NOMO-1 (cell line): ENCODE measurements at regions not wholly inside any gene's neighbourhood (a gene's known extent, or its start where the extent isn't known, plus 50 kb on each side); places are given as distances from the start of the nearest gene placed in this dataset.

Experiments
- DNase-seq, 2 experiments: peaks; one replicate each; lab custom pipeline; 2025; ENCODE audit not compliant: unreplicated experiment in 2 of 2; lab: John Stamatoyannopoulos, UW

GRCh38 chr13:40069173-40070044 is 413.9 kb downstream of the COG6 start:
- peak; percentile 3 to 40 for DNase-seq

GRCh38 chr13:40070357-40070756 is 414.9 kb downstream of the COG6 start:
- no peak for DNase-seq

GRCh38 chr13:40072663-40073120 is 417.2 kb downstream of the COG6 start:
- DNase-seq = no peak

- no peak for DNase-seq
These were observed 418.9 kb downstream of the COG6 start for GRCh38 chr13:40074338-40074737.

GRCh38 chr13:40075281-40075680 is 419.8 kb downstream of the COG6 start:
- no peak for DNase-seq

GRCh38 chr13:40076765-40077362 is 421.4 kb downstream of the COG6 start:
- no peak for DNase-seq

GRCh38 chr13:40077396-40078027 is 422.1 kb downstream of the COG6 start:
- no peak for DNase-seq

- no peak for DNase-seq
These were observed 424.3 kb downstream of the COG6 start for GRCh38 chr13:40079721-40080120.

- no peak for DNase-seq
These were observed 425.2 kb downstream of the COG6 start for GRCh38 chr13:40080676-40081075.

GRCh38 chr13:40082639-40083038 is 427.2 kb downstream of the COG6 start:
- no peak for DNase-seq

GRCh38 chr13:40083841-40084240 is 428.4 kb downstream of the COG6 start:
- DNase-seq = no peak

- no peak for DNase-seq
These were observed 429.5 kb downstream of the COG6 start for GRCh38 chr13:40084934-40085333.

GRCh38 chr13:40087091-40088002 is 431.9 kb downstream of the COG6 start:
- no peak for DNase-seq

GRCh38 chr13:40094056-40094455 is 438.6 kb downstream of the COG6 start:
- DNase-seq = no peak

GRCh38 chr13:40095695-40096356 is 440.4 kb downstream of the COG6 start:
- no peak for DNase-seq

GRCh38 chr13:40096357-40096901 is 441.0 kb downstream of the COG6 start:
- no peak for DNase-seq

- DNase-seq = no peak
These were observed 442.8 kb downstream of the COG6 start for GRCh38 chr13:40098246-40098645.

GRCh38 chr13:40101708-40102359 is 446.4 kb downstream of the COG6 start:
- no peak for DNase-seq

GRCh38 chr13:40102360-40102727 is 446.9 kb downstream of the COG6 start:
- DNase-seq = no peak
